H1 (cell line): ENCODE measurements at regions not wholly inside any gene's neighbourhood (a gene's known extent, or its start where the extent isn't known, plus 50 kb on each side); places are given as distances from the start of the nearest gene placed in this dataset.

ENCODE experiments used
- RFX5 ChIP-seq: IDR thresholded peaks from 2 replicates; pipeline ENCODE4 v1.6.1; 2011; ENCODE audit warnings: low read depth, low read length, improper control_type of control experiment, borderline replicate concordance
- ZNF274 ChIP-seq: IDR thresholded peaks from 2 replicates; pipeline ENCODE4 v1.7.0; 2012; ENCODE audit warnings: low read length, borderline replicate concordance; ENCODE audit errors: extremely low read depth

- TF ChIP-seq RFX5, result no peak
- TF ChIP-seq ZNF274, result no peak
Observed at GRCh38 chr12:124689631-124690030, 122.2 kb upstream of the NCOR2 start (continued).
